Activated naive CD4-positive, alpha-beta T cell treated with anti-CD3 and anti-CD28 coated beads for 36 hours (primary cell): ENCODE measurements at regions not wholly inside any gene's neighbourhood (a gene's known extent, or its start where the extent isn't known, plus 50 kb on each side); places are given as distances from the start of the nearest gene placed in this dataset.

Experiments used
- CTCF ChIA-PET: fragments of 350-600 bp; sonication (Branson Sonifier 250); formaldehyde crosslinking; loops from one replicate; lab custom pipeline; 2021; ENCODE audit warnings: antibody characterized with exemption; lab: Charles Lee
- DNase-seq: peaks from one replicate; pipeline ENCODE4 v3.0.0-alpha.2; 2020
- H3K27ac Mint-ChIP-seq: one replicate; pipeline ENCODE4 v1.8.0; 2021; ENCODE audit warnings: mild to moderate bottlenecking, mixed read lengths
- H3K27me3 Mint-ChIP-seq: one replicate; pipeline ENCODE4 v1.8.0; 2021; ENCODE audit warnings: low read depth, mixed read lengths
- H3K36me3 Mint-ChIP-seq: one replicate; pipeline ENCODE4 v1.8.0; 2021; ENCODE audit warnings: low read depth, mixed read lengths
- H3K4me1 Mint-ChIP-seq: one replicate; pipeline ENCODE4 v1.8.0; 2021; ENCODE audit warnings: low read depth, mixed read lengths
- H3K4me3 Mint-ChIP-seq: one replicate; pipeline ENCODE4 v1.8.0; 2021; ENCODE audit warnings: mild to moderate bottlenecking, moderate library complexity, mixed read lengths
- H3K9me3 Mint-ChIP-seq: one replicate; pipeline ENCODE4 v1.8.0; 2021; ENCODE audit warnings: mixed read lengths
- intact Hi-C: fragments of 100-400 bp; cut with micrococcal nuclease; formaldehyde crosslinking; loops from one replicate; pipeline ENCODE4 v1.15.1; 2023

DNA sequence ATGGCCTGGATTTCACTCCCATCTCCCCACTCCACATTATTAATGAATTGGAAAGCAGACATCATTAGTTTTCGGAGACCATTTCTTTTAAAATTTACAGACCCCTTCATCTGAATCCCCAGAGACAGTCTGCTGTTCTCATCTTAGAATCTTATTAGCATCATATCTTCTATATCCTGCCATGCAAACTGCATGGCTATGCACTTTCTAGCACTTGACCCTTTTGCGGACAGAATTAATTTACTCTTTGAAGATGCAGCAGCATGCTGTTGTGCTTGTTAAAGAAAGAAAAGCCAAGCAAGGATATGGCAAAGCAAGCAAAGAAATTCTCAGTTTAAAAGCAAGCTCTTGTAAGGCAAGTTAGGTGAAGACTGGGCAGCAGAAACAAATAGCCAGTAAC lies 201.2 kb upstream of the PMFBP1 start:
- intact Hi-C loops: no loop called here
- no peaks in the 10 kb centered on the region for H3K36me3 Mint-ChIP-seq
- CTCF ChIA-PET: no interaction called here

DNA sequence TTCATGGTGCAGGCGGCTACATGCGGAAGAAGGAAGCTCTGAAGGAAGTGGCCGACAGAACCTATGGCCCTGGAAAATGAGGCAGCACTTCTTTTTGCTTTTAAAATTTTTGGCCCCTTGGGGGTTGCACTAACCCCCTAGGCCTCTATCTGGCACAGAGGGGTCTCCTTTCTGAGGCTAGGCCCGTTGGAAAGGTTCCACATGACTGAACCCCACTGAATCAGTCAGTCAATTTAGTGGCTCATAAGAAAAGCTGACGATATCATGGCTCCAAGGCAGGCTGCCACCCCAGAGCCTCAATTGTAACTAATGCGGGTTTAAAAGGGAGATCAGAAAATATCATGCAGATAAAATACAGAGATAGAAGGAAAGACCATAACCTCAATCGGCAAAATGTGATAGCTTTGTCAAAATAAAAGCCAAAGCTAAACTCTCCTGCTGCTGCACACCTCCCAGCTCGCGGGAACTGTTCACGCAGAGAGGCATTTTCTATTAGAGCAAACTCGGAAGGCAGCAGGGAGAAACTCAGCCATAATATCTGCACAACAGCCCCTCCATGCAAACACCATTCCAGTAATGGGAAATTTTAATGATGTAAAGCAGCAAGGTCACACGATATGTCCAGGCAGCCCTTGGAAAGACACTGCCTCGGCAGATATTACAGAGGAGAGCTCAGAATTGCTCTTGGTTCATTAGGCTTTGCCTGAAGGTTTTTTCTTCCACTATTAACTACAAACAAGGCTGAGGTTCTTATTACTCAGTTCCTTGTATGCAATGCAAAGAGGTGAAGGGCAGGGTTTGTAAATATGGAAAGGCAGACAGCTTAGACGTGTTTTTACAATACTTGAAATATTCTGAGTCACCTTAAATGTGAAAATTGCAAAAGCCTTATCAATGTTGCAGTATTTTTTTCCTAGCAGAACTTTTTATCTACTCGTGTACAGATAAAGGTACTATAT lies 200.4 kb upstream of the PMFBP1 start:
- no peak for DNase-seq
- H3K9me3 Mint-ChIP-seq: no peaks in the 10 kb centered on the region
- no peaks in the 10 kb centered on the region for H3K27me3 Mint-ChIP-seq
- H3K4me3 Mint-ChIP-seq: no peak overlapping the region
- H3K4me1 Mint-ChIP-seq: no peaks in the 10 kb centered on the region
- CTCF ChIA-PET: no interaction called here
- H3K27ac Mint-ChIP-seq: no peak overlapping the region
- peaks cover 2% of the 10 kb centered on the region for H3K36me3 Mint-ChIP-seq
- intact Hi-C loops: no loop called here

More for the DNA sequence above, 201.2 kb upstream of the PMFBP1 start:
- Mint-ChIP-seq H3K4me3 (no peak overlapping the region), H3K9me3 (no peaks in the 10 kb centered on the region), H3K27me3 (no peaks in the 10 kb centered on the region), H3K27ac (no peak overlapping the region), H3K4me1 (no peaks in the 10 kb centered on the region)
- DNase-seq: no peak

DNA sequence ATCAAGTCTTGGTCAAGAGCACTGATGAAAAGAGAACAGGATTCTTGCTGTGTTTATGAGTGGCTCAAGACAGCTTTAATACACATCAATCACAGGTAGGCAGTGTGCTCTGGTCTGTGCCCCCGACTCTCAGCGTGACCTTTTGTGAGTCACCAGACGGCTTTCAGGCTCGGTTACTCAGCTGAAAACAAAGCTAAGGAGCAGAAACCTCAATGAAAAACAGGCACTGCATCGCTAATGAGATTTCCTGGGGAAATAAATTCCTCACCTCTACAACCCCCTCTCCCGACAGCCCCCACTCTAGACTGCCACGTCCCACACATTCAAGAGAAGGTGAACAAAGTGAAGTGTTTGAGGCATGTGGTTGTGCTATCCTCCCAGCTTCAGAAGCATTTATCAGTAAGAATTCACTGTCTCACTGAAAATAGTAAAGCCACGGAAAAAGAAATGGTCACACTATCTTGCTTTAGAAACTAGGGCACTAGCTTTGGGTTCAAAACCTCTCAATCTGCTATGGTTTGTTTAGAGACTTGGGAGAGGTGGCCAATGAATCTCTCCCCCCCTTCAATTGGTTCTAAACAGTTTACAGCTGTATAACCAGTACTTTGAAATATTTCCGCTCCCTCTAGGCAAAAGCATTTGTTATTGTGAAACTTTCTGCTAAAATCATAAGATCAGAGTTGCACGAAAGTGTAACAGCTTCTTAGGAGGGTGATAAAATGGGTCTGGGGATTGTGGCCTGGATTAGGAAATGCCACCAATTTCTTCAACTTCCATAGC lies 199.5 kb upstream of the PMFBP1 start:
- Mint-ChIP-seq H3K9me3 (no peaks in the 10 kb centered on the region), H3K27me3 (no peaks in the 10 kb centered on the region), H3K27ac (no peak overlapping the region), H3K4me3 (no peak overlapping the region), H3K4me1 (no peaks in the 10 kb centered on the region), H3K36me3 (peaks cover 2% of the 10 kb centered on the region)
- CTCF ChIA-PET: no interaction called here
- intact Hi-C loops: no loop called here
- no peak for DNase-seq

DNA sequence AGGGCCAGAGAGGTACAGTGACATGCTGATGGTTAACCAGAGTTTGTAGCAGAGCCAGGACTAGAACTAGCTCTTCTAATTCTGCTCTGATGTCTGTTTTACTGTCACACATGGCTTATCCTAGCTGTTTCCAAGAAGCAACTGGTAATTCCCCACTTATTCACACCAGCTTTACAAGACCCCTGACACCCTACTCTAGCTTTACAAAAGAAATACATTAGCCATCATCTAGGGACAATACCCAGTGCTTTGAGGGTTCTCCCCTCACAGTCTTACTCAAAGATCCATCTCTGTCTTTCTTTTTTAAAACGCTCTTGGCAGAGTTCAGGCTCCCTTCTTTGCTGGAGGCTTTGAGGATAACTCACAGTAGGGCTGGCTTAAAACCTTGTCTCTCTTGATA lies 197.3 kb upstream of the PMFBP1 start:
- Mint-ChIP-seq H3K9me3 (no peaks in the 10 kb centered on the region), H3K4me3 (no peak overlapping the region), H3K36me3 (peaks cover 2% of the 10 kb centered on the region), H3K27me3 (no peaks in the 10 kb centered on the region), H3K4me1 (no peaks in the 10 kb centered on the region), H3K27ac (no peak overlapping the region)
- DNase-seq: no peak
- intact Hi-C loops: no loop called here
- CTCF ChIA-PET: no interaction called here

DNA sequence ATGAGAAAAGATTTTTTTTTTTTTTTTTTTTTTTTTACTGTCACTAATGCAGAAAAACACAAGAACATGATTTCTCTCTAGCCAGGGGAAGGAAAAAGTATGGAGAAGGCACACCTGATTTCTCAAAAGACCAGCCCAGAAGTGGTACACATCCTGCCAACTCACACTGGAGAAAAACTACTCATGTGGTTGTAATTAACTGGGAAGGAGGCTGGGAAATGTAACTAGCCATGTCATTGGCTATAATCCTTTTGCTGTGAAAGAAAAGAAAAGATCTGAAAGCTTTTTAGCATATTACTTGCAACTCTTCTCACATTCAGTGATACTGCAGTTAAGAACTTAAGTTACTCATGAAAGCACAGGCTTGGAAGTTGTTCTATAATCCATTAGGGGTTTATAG lies 195.9 kb upstream of the PMFBP1 start:
- H3K36me3 Mint-ChIP-seq: peaks cover 2% of the 10 kb centered on the region
- H3K27me3 Mint-ChIP-seq: no peaks in the 10 kb centered on the region
- intact Hi-C loops: no loop called here
- DNase-seq: no peak
- CTCF ChIA-PET: interaction anchor here (1.4 kb wide), 1 partner anchor 32 kb away, joined by 4 read pairs; no protein-coding TSS in a partner anchor
- H3K4me3 Mint-ChIP-seq: no peak overlapping the region
- no peaks in the 10 kb centered on the region for H3K9me3 Mint-ChIP-seq
- H3K27ac Mint-ChIP-seq: no peak overlapping the region
- H3K4me1 Mint-ChIP-seq: no peaks in the 10 kb centered on the region

DNA sequence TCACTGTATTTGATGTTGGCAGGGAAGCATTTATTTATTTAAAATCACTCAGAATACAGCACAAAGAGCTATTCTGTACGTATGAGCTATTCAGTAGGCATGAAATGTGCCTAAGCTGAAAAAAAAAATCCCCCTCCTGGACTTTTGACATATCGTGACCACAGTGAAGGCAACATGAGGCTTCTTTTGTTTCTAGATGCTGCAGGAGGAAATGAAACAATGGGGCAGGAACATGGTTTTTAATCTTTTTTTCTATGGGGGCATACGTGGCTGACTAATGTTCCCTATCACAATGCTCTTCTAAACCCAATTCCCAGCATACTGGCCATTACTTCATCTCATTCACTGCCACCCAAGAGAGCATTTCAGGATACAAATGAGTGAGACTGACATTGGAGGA lies 191.0 kb upstream of the PMFBP1 start:
- Mint-ChIP-seq H3K9me3 (no peaks in the 10 kb centered on the region), H3K27me3 (no peaks in the 10 kb centered on the region), H3K4me1 (no peaks in the 10 kb centered on the region), H3K4me3 (no peak overlapping the region), H3K27ac (no peak overlapping the region), H3K36me3 (peaks cover 2% of the 10 kb centered on the region)
- no peak for DNase-seq
- CTCF ChIA-PET: no interaction called here
- intact Hi-C loops: no loop called here

DNA sequence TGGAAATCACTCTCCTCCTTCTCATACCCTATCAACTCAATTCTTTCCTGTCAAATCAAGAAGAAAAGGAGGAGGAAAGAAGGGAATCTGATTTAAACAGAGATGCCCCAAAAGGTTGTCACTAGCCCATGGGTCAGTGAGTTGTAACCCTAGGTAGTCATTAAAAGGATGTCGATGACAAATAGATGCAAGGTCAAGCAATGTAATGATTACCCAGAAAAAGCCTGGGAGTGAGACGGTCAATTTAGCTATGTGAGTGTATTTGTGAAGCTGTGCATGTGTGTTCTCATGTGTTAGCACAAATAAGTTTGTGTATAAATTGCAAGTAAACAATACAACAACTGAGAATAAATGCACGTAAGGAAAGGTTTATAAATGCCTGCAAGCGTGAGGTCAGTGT lies 190.5 kb upstream of the PMFBP1 start:
- Mint-ChIP-seq H3K9me3 (no peaks in the 10 kb centered on the region), H3K4me1 (no peaks in the 10 kb centered on the region), H3K4me3 (no peak overlapping the region), H3K27ac (no peak overlapping the region), H3K36me3 (peaks cover under 1% of the 10 kb centered on the region), H3K27me3 (no peaks in the 10 kb centered on the region)
- intact Hi-C loops: no loop called here
- CTCF ChIA-PET: no interaction called here
- no peak for DNase-seq

DNA sequence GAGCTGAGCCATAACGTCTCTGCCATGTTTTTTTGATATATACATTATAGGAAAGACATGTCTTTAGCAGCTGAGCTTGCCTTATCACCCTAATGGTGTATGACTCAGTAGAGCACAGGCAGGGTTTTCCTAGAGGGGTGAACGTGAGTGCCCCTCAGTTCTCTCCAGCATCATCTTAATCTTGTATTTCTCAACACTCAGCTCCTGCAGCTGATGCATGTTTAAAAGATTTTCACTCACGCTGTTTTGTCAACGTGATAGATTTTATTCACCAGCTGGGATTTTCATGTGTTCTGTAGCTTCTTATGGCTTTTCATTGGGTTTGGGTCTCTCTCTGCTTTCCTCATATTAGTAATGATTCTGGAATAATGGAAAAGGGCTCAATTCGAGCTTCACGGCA lies 186.0 kb upstream of the PMFBP1 start:
- no peak for DNase-seq
- CTCF ChIA-PET: no interaction called here

DNA sequence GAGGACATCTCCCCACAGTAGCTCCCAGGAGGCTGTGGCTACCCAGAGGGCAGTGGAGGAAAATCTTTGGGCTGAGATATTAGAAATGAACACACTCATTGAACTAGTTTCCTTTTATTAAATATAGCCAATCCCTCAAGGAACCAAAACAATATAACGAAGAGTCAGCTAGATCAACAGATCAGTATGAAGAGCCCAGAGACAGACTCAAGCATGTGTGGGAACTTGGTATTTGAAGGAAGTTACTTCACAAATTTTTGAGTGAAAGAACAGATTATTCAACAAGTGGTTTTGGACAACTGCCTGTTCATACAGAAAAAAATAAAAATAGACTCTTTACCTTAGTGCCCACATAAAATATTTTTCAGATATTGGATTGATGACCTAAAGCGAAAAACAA lies 183.6 kb upstream of the PMFBP1 start:
- H3K27ac Mint-ChIP-seq: no peak overlapping the region
- CTCF ChIA-PET: interaction anchor here (0.7 kb wide), 1 partner anchor 70 kb away, joined by 3 read pairs; no protein-coding TSS in a partner anchor
- no peak for DNase-seq
- H3K27me3 Mint-ChIP-seq: no peaks in the 10 kb centered on the region
- H3K9me3 Mint-ChIP-seq: no peaks in the 10 kb centered on the region
- intact Hi-C loops: no loop called here
- no peak overlapping the region for H3K4me3 Mint-ChIP-seq
- no peaks in the 10 kb centered on the region for H3K4me1 Mint-ChIP-seq
- H3K36me3 Mint-ChIP-seq: no peaks in the 10 kb centered on the region

More for the DNA sequence above, 186.0 kb upstream of the PMFBP1 start:
- intact Hi-C loops: no loop called here
- H3K27ac Mint-ChIP-seq: no peak overlapping the region
- no peaks in the 10 kb centered on the region for H3K4me1 Mint-ChIP-seq
- H3K9me3 Mint-ChIP-seq: no peaks in the 10 kb centered on the region
- no peaks in the 10 kb centered on the region for H3K36me3 Mint-ChIP-seq
- H3K4me3 Mint-ChIP-seq: no peak overlapping the region
- no peaks in the 10 kb centered on the region for H3K27me3 Mint-ChIP-seq

DNA sequence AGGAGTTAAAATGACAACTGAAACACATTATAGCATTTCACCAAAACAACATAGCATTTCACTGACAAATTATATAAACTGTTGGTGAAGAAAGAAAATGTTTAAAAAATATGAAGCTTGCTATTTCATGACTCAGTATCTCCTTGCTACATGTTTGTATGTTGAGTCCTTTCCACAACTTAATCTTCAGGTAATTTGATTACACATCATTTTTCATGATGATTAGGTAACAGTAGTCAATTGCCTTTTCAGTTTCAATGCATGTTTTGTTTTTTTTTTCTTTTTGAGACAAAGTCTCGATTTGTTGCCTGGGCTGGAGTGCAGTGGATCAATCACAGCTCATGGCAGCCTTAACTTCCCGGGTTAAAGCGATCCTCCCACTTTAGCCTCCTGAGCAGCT lies 177.8 kb upstream of the PMFBP1 start:
- CTCF ChIA-PET: interaction anchor here (0.7 kb wide), 1 partner anchor 1534 kb away, joined by 3 read pairs; no protein-coding TSS in a partner anchor
- intact Hi-C loops: no loop called here
- Mint-ChIP-seq H3K27ac (no peak overlapping the region), H3K9me3 (no peaks in the 10 kb centered on the region), H3K27me3 (no peaks in the 10 kb centered on the region), H3K4me3 (no peak overlapping the region), H3K36me3 (no peaks in the 10 kb centered on the region), H3K4me1 (no peaks in the 10 kb centered on the region)
- no peak for DNase-seq

DNA sequence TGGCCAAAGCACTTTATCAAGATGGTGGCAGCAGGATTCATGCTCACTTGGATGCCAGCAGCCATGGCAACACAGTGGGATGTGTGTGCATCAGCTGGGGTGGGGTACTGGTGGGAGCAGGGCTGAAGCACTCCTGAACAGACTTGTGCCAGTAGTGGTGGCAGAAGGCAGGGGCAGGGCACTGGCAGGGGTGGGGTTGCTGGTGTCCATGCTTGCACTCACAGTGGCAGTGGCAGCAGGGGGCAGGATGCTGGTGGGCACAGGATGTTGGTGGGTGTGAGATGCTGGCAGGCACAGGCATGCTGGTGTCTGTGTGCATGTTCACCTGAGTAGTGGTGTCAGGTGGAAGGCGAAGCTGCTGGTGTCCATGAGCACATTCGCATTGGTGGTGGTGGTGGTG lies 161.0 kb upstream of the PMFBP1 start:
- Mint-ChIP-seq H3K27ac (no peak overlapping the region), H3K27me3 (no peaks in the 10 kb centered on the region), H3K9me3 (peaks cover 18% of the 10 kb centered on the region), H3K36me3 (no peaks in the 10 kb centered on the region), H3K4me3 (no peak overlapping the region), H3K4me1 (no peaks in the 10 kb centered on the region)
- DNase-seq: no peak
- CTCF ChIA-PET: no interaction called here
- intact Hi-C loops: no loop called here

DNA sequence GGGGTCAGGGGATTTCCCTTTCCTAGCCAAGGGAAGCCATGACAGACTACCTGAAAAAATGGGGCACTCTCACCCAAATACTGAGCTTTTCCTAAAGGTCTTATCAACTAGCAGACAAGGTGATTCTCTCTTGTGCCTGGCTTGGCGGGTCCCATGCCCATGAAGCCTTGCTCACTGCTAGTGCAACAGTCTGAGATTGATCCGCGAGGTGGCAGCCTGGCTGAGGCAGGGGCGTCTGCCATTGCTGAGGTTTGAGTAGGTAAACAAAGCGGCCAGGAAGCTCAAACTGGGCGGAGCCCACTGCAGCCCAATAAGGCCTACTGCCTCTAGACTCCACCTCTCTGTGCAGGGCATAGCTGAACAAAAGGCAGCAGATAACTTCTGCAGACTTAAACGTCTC lies 152.6 kb upstream of the PMFBP1 start:
- CTCF ChIA-PET: no interaction called here
- no peak for DNase-seq
- H3K36me3 Mint-ChIP-seq: peaks cover 3% of the 10 kb centered on the region
- no peaks in the 10 kb centered on the region for H3K27me3 Mint-ChIP-seq
- H3K9me3 Mint-ChIP-seq: peaks cover 21% of the 10 kb centered on the region
- intact Hi-C loops: no loop called here
- H3K4me1 Mint-ChIP-seq: no peaks in the 10 kb centered on the region
- H3K27ac Mint-ChIP-seq: no peak overlapping the region
- no peak overlapping the region for H3K4me3 Mint-ChIP-seq
